ENCODE measurements at regions not wholly inside any gene's neighbourhood (a gene's known extent, or its start where the extent isn't known, plus 50 kb on each side); places are given as distances from the start of the nearest gene placed in this dataset.

DNA sequence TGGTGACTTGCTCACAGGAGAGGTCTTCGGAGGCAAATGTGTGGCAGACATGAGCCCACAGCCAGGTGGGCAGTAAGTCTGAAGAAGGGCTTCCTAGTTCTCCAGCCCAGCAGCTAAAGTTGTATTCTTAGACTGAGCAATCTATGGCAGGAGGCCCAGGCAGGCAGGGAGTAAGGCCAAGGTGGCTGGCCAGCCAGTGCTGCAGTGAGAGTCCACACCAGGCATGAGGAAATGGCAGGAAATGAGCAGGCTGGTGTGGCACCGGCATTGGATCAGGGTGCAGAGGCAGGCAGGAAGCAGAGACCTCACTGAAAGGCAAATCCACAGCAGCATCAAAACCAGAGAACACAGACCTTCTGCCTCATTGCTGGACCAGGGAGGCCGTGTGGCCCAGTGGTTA lies 84.6 kb upstream of the PDE1C start:
- intact Hi-C loops (cut with DNase I; ENCODE audit: low total_unique reads): no loop called here
- no peak for DNase-seq (ENCODE audit: low spot score in 2 of 2)
- WGBS, 2 donors: 70 to 77% methylated on average over 3 of the region's 3 CpGs
- TF ChIP-seq POLR2A (IDR thresholded peaks at IDR 0.05): no peak
- TF ChIP-seq, protein P1, sequence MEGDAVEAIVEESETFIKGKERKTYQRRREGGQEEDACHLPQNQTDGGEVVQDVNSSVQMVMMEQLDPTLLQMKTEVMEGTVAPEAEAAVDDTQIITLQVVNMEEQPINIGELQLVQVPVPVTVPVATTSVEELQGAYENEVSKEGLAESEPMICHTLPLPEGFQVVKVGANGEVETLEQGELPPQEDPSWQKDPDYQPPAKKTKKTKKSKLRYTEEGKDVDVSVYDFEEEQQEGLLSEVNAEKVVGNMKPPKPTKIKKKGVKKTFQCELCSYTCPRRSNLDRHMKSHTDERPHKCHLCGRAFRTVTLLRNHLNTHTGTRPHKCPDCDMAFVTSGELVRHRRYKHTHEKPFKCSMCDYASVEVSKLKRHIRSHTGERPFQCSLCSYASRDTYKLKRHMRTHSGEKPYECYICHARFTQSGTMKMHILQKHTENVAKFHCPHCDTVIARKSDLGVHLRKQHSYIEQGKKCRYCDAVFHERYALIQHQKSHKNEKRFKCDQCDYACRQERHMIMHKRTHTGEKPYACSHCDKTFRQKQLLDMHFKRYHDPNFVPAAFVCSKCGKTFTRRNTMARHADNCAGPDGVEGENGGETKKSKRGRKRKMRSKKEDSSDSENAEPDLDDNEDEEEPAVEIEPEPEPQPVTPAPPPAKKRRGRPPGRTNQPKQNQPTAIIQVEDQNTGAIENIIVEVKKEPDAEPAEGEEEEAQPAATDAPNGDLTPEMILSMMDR (IDR thresholded peaks at IDR 0.05): no peak
- no peak overlapping the region for H3K4me3 ChIP-seq (ENCODE audit: low read depth, poor library complexity, severe bottlenecking)

DNA sequence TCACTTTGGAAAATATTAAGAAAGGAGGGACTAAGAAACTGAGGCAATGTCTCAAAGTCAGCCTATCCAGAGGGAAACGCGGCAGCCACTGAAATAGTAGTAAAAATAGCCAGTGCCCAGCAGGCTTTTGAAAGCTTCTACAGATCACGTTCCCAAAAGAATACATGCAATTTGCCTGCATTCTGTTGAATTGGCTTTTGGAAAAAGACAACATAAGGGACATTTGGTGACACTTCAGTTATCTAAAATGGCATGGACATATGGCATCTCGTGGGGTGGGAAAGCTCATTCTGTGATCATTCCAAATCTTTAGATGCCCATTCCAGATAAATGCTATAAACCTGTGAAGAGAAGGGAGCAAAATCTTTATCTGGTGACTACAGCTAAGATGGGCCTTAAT lies 82.8 kb upstream of the PDE1C start:
- no peak for DNase-seq (ENCODE audit: low spot score in 2 of 2)
- H3K4me3 ChIP-seq (ENCODE audit: low read depth, poor library complexity, severe bottlenecking): no peak overlapping the region
- TF ChIP-seq POLR2A (IDR thresholded peaks at IDR 0.05): no peak
- TF ChIP-seq, protein P1 (IDR thresholded peaks at IDR 0.05): no peak
- WGBS, 2 donors: 83 to 88% methylated on average over 4 of the region's 4 CpGs
- intact Hi-C loops (cut with DNase I; ENCODE audit: low total_unique reads): no loop called here

DNA sequence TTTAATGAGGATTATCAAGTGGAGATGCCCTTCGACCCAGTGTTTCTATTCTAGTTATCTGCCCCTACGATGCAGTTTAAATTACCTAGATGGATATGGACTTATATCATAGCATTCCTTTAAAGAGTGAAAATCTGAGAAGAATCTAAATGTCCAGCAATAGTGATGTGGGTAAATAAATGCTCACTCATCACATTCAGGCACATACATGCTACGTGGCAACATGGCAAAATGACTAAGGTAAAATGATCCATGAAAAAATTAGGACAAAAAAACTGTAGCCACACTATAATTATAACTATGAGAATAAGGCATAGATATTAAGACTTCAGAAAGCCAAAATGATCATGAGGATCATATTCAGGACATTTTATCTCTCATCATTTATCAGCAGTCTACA lies 82.4 kb upstream of the PDE1C start:
- intact Hi-C loops (cut with DNase I; ENCODE audit: low total_unique reads): no loop called here
- WGBS, 2 donors: 79 to 85% methylated on average over 3 of the region's 3 CpGs
- H3K4me3 ChIP-seq (ENCODE audit: low read depth, poor library complexity, severe bottlenecking): no peak overlapping the region
- DNase-seq (ENCODE audit: low spot score in 2 of 2): no peak
- TF ChIP-seq, protein P1 (IDR thresholded peaks at IDR 0.05): no peak
- TF ChIP-seq POLR2A (IDR thresholded peaks at IDR 0.05): no peak

DNA sequence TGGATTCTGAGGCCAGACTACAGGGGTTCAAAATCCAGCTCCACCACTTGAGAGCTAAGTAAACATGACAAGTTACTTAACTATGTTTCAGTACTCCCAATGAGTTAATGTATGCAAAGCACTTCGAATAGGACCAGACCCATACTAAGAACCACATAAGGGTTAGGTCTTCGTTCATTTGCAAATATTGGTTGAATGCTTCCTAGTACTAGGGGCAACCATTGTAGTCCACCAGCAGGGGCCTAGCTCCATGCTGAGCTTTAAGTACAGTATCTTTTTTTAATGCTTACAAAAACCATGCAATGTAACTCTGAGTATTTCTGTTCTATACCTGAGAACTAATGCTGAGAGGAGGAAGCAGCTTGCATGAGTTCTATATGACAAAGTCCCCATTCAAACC lies 80.4 kb upstream of the PDE1C start:
- TF ChIP-seq POLR2A (IDR thresholded peaks at IDR 0.05): no peak
- TF ChIP-seq, protein P1 (IDR thresholded peaks at IDR 0.05): no peak
- no peak overlapping the region for H3K4me3 ChIP-seq (ENCODE audit: low read depth, poor library complexity, severe bottlenecking)
- DNase-seq (ENCODE audit: low spot score in 2 of 2): no peak
- WGBS, 2 donors: 81 to 92% methylated on average over 2 of the region's 2 CpGs
- intact Hi-C loops (cut with DNase I; ENCODE audit: low total_unique reads): no loop called here

DNA sequence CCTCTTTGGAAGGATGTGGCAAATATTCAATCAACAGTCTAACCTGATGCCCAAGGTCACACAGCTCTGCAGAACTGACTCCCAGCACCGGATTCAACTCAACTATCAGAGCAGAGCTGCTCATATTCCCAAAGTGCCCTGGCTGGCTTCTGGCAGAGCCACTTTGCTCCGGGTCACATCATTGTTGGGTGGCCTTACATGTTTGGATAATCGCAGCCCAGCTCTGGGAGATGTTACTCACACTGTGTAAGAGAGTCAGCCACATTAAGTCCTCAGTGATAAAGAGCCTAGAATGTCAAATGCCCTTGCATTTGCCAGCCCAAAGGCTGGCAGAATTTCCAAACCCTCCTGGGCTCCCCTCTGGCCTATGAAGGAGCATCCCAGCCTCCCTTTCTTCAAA lies 79.8 kb upstream of the PDE1C start:
- TF ChIP-seq POLR2A (IDR thresholded peaks at IDR 0.05): no peak
- TF ChIP-seq, protein P1 (IDR thresholded peaks at IDR 0.05): no peak
- intact Hi-C loops (cut with DNase I; ENCODE audit: low total_unique reads): no loop called here
- 74 to 80% methylated on average over 3 of the region's 3 CpGs for WGBS, 2 donors
- no peak overlapping the region for H3K4me3 ChIP-seq (ENCODE audit: low read depth, poor library complexity, severe bottlenecking)
- no peak for DNase-seq (ENCODE audit: low spot score in 2 of 2)

DNA sequence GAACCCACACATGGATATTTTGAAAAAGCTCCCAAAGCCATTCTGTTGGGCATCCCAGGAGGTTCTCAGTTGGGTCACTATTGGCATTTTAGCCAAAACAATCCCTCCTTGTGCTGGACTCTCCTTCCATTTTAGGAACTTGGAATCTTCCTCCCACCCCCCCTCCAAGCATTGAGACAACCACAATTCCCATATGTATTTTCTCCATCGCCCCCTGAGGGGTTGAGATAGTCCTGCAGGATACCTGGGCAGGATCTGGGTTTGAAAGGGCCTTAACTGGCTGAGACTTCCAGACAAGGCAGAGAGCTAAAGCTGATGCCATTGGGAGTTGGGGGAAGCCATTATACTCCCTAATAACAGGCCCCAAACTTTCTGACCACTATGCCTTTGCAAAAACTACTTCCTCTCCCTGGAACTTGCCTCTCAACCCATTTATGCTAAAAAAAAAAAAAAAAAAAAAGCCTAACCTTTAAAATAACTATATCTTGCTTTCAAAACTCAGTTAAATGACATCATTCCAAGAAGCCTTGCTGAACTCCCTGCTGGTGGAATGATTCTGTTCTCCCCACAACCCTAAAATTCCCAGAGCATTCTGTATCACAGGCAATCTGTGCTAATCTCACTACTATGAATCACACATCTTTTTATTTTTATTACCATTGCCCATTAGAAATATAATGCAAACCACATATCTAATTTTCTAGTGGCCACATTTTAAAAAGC lies 77.5 kb upstream of the PDE1C start:
- no peak for DNase-seq (ENCODE audit: low spot score in 2 of 2)
- TF ChIP-seq, protein P1 (IDR thresholded peaks at IDR 0.05): no peak
- no peak for TF ChIP-seq POLR2A (IDR thresholded peaks at IDR 0.05)
- intact Hi-C loops (cut with DNase I; ENCODE audit: low total_unique reads): no loop called here
- no peak overlapping the region for H3K4me3 ChIP-seq (ENCODE audit: low read depth, poor library complexity, severe bottlenecking)
- WGBS, 2 donors: 71 to 83% methylated on average over 1 of the region's 1 CpG

Data from lower leg skin (tissue), 4 donors.